ENCODE measurements at regions not wholly inside any gene's neighbourhood (a gene's known extent, or its start where the extent isn't known, plus 50 kb on each side); places are given as distances from the start of the nearest gene placed in this dataset.

DNA sequence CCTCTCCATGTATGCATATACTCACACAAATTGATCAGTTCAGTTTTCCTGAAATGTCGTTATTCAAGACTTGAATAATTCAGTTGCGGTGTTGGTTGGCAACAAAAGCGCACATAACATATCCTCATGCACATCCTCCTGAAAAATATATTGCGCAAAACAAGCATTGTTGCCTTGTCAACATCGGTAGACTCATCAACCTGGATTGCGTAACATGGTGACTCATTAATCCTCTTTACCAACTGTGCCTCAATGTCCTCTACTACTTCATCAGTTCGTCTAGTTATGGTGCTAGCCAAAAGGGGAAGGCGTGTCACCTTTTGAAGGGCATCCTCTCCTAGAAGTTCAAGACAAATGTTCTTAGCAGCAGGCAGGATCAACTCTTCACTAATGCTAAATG is 357.7 kb downstream of the LMO7 start:
- H2AFZ ChIP-seq (ENCODE audit: low read depth, low read length): no peak overlapping the region
- no peaks in the 10 kb centered on the region for H3K9me1 ChIP-seq (replicated peaks; ENCODE audit: control insufficient read depth, extremely low read depth, insufficient read depth, low read length)
- FAIRE-seq (no peak), DNase-seq (ENCODE audit: low read depth, low spot score) (no peak)
- H3K4me3 ChIP-seq (replicated peaks in 1 of 3; ENCODE audit: insufficient read depth in 1 of 3, low read depth in 1 of 3, low read length in 3 of 3): no peak overlapping the region
- no peak overlapping the region for H3K27ac ChIP-seq (ENCODE audit: insufficient read depth, low read depth, low read length)
- H3K4me1 ChIP-seq (ENCODE audit: control insufficient read depth, extremely low read depth, insufficient read depth, low read length): no peaks in the 10 kb centered on the region
- no peak overlapping the region for H3K9ac ChIP-seq (replicated peaks; ENCODE audit: extremely low read depth, insufficient read depth, low read length)
- H3K27me3 ChIP-seq (ENCODE audit: control insufficient read depth in 2 of 2, insufficient read depth in 2 of 2, low read length in 2 of 2): no peaks in the 10 kb centered on the region
- intact Hi-C loops (cut with micrococcal nuclease): no loop called here
- no peaks in the 10 kb centered on the region for H3K9me3 ChIP-seq (replicated peaks; ENCODE audit: control insufficient read depth, insufficient read depth, low read length)
- H4K20me1 ChIP-seq (replicated peaks; ENCODE audit: control insufficient read depth, extremely low read depth, insufficient read depth, low read length): no peaks in the 10 kb centered on the region
- H3K79me2 ChIP-seq (ENCODE audit: control insufficient read depth, insufficient read depth, low read length): no peaks in the 10 kb centered on the region
- TF ChIP-seq FOS (IDR thresholded peaks at IDR 0.05; ENCODE audit: borderline replicate concordance, insufficient read depth, low read length): no peak
- TF ChIP-seq CTCF (IDR thresholded peaks at IDR 0.05; ENCODE audit: extremely low read depth in 1 of 2, insufficient read depth in 1 of 2, low read depth in 1 of 2, low read length in 2 of 2): no peak
- TF ChIP-seq POLR2AphosphoS5 (IDR thresholded peaks at IDR 0.05; ENCODE audit: insufficient read depth, low read depth, low read length): no peak
- no peak for TF ChIP-seq JUN (IDR thresholded peaks at IDR 0.05; ENCODE audit: borderline replicate concordance, insufficient read depth, insufficient read length, low read depth)
- TF ChIP-seq POLR2A (IDR thresholded peaks at IDR 0.05; ENCODE audit: low read depth, low read length): no peak
- no peak for TF ChIP-seq MYC (IDR thresholded peaks at IDR 0.05; ENCODE audit: low read depth, low read length)
- TF ChIP-seq EZH2 (IDR thresholded peaks at IDR 0.05; ENCODE audit: borderline replicate concordance, low read depth, low read length, severe bottlenecking): no peak
- no peak for TF ChIP-seq MAX (IDR thresholded peaks at IDR 0.05; ENCODE audit: insufficient read depth, insufficient read length)
- no peak for TF ChIP-seq GATA2 (IDR thresholded peaks at IDR 0.05; ENCODE audit: insufficient read depth, insufficient read length, low read depth, low read length)
- no peaks in the 10 kb centered on the region for H3K36me3 ChIP-seq (ENCODE audit: control insufficient read depth in 2 of 2, extremely low read depth in 1 of 2, insufficient read depth in 2 of 2, low read length in 2 of 2)
- dilution Hi-C loops (cut with MboI; ENCODE audit: extremely low pct_ligation_motif_present, low sequenced_read_pairs): no loop called here
- POLR2A ChIA-PET: no interaction called here
- no TSS peak for BruUV-seq (replicated peaks)
- CTCF ChIA-PET: interaction anchor here (1.1 kb wide), 1 partner anchor 9 kb away, joined by 5 read pairs; no protein-coding TSS in a partner anchor
- no peak overlapping the region for H3K4me2 ChIP-seq (ENCODE audit: insufficient read depth, low read length)

All from endothelial cell of umbilical vein (primary cell).